Hematopoietic multipotent progenitor cell treated with erythropoietin and hydrocortisone succinate and interleukin-3 and kit ligand, for 6 days (in vitro differentiated cells): ENCODE measurements at regions not wholly inside any gene's neighbourhood (a gene's known extent, or its start where the extent isn't known, plus 50 kb on each side); places are given as distances from the start of the nearest gene placed in this dataset.

Experiments
- DNase-seq: peaks from one replicate; pipeline ENCODE4 v3.0.0-alpha.2; 2015

- DNase-seq, result no peak
Observed at GRCh38 chr7:98565103-98565502, 52.0 kb upstream of the NPTX2 start.

DNA sequence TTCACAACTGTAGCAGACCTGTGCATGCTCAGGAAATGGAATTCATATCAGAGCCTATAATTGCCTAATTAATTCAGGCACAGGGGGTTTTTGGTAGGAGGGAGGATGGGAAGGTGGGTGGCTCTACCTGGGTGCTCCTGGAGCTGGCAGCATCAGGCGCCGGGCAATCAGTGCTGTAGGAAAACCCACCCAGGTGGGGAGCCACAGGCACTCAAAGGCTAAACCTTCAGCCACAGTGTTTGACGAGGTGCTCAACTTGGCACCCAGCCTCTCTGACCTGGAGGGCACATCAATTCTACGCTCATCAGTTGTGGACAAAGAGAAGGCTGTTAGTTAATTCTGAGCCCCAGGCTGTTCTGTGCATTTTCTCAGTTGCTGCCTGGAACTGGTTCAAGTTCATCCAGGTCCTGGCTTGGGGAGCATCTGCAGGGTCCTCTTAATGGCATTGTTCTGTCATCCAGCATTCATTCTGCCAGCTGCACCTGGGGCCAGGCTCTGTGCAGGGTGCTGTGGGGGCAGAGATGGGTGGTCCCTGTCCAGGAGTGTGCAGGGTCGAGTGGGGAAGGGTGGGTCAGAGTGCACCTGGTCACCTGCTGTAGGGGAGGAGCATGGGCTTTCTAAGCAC is 54.1 kb upstream of the NPTX2 start:
- no peak for DNase-seq

DNA sequence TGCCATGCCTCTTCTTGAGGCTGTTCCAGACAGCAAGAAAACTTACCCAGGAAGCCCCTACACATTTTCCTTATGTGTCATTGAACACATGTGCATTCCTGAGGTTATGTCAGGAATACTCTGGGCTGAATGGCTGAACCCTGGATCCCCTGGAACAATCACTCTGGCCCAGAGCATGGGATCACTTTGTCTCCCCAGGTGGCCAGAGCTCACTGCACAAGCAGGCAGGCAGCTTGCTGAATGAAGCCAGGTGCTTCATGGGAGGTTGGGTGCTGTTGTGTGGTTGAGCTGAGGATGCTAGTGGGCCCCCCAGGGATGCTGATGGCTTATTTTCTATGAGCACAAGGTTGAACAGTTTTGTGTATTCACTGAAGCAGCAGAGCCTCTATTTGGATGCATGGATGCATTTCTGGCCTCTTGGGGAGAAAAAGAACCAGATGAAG is 54.7 kb upstream of the NPTX2 start:
- no peak for DNase-seq

DNA sequence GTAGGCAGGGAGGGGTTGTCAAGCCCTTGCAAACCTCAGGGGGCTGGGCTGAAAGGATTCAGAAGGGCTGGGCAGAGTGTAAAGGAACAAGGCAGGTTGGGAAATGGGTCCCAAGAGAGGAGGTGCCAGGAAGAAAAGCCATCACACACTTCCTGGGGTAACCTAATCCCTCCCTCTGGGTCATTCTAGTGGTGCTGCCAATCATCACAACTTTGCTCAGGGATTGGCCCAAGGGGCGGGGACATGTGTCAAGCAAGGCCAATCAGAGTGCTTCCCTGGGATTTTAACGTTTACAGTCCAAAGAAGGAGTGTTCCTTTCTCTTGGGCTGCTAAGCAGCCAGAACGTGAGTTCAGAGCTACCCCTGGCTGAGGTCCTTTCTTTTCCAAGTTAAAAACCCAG is 57.1 kb upstream of the NPTX2 start:
- DNase-seq, result no peak

DNA sequence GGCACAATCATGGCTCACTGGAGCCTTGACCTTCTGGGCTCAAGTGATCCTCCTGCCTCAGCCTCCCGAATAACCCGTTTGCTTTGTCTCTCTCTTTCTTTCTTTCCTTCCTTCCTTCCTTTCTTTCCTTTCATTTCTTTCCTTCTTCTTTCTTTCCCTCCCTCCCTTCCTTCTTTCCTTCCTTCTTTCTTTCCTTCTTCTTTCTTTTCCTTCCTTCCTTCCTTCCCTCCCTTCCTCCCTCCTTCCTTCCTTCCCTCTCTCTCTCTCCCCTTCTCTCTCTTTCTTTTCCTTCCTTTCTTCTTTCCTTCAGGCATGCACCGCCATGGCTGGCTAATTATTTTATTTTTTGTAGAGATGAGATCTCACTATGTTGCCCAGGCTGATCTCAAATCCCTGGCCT is 57.9 kb upstream of the NPTX2 start:
- no peak for DNase-seq

GRCh38 chr7:98557538-98558031 is 59.5 kb upstream of the NPTX2 start:
- DNase-seq, result no peak

DNA sequence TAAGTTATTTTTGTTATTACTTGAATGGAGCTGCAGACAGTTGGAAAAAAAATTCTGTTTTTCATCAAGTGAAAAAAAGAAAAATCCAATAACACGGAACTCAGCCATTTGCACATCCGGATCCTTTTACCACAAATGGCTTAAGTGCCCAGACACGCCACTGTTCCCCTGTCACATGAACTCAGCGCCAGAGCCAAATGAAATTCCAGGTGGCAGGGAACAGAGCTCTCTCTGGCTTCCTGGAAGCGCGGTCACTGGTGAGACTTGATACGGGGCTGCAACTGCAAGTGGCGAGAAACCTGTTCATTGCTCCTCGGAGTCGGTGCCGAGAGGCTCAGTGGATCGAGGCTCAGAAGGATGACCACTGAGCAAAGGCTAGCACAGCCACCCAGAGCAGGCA is 60.8 kb upstream of the NPTX2 start:
- no peak for DNase-seq

DNA sequence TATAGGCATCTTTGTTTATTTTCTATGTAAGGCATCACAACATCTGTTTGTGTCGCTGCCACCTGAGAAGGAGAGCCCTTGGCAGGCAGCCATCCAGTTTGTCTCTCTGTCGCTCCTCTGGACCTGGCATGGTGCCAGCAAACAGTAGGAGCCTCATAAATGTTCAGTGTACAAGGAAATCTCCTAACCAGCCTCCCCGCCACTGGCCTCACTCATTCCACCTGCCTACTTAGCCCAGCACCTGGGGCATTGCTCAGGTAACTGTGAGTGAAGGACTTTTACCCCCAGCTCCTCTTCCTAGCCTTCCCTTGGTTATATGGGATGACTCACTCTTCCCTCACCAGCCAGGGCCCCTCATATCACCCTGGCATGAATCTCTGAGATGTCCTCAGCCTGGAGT is 61.7 kb upstream of the NPTX2 start:
- DNase-seq, result no peak

DNA sequence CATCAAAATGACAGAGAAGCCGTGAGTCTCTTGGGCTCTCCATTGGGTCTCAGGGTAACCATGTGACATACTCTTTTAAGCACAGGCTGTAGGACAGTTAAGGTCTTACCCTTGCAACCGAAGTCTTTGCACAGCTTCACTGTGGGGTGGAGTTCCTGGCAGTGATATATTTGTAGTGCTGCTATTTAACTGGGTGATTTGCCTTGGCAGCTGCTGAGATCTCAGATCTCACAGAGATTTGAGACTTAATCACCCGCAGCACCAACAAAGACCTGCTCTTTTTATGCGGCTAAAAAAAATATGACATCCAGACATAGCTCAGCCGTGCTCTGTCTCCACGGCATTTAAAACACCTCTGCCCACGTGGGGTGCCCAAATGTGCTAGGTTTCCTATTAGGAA is 63.4 kb upstream of the NPTX2 start:
- DNase-seq, result no peak

DNA sequence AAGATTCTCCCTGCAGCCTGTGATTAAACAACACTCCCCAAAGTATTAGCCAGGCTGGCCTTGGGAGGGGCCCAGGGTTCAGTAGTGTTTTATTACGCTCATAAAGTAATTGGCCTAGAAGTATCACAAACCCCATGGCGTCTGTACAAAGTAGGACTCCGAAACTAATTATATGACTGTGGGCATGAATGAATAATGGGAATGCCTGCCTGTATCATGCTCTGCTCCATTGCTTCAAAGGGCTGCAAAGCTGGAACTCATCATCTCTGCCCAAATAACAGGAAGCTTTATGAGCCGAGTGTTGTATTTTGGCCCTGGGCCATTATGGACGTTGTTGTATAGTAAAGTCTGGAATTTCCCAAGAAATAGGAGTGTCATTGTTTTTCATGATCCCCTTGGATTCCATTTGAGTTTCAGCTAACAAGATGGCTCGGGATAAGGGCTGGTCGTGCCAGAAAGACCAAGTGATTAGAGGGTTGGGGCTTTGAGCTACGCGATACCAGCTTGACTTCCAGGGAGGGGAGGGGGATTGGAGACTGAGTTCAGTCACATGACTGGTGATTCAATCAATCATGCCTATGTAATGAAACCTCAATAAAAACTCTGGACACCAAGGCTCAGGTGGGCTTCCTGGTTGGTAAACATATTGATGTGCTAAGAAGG is 65.3 kb upstream of the NPTX2 start:
- no peak for DNase-seq

GRCh38 chr7:98548971-98549370 is 68.1 kb upstream of the NPTX2 start:
- DNase-seq, result no peak

DNA sequence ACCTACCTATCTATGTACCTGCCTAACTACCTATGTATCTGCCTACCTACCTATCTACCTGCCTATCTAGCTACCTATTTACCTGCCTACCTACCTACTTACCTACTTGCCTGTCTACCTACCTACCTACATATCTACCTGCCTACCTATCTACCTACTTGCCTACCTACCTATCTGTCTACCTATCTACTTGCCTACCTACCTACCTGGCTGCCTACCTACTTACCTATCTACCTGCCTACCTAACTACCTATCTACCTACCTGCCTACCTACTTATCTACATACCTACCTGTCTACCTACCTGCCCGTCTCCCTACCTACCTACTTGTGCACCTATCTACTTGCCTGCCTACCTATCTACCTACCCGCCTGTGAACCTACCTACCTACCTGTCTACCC is 68.7 kb upstream of the NPTX2 start:
- DNase-seq, result no peak

- DNase-seq, result no peak
Observed at GRCh38 chr7:98541101-98541500, 76.0 kb upstream of the NPTX2 start.

- DNase-seq, result no peak
Observed at GRCh38 chr7:98539865-98540264, 77.2 kb upstream of the NPTX2 start.

DNA sequence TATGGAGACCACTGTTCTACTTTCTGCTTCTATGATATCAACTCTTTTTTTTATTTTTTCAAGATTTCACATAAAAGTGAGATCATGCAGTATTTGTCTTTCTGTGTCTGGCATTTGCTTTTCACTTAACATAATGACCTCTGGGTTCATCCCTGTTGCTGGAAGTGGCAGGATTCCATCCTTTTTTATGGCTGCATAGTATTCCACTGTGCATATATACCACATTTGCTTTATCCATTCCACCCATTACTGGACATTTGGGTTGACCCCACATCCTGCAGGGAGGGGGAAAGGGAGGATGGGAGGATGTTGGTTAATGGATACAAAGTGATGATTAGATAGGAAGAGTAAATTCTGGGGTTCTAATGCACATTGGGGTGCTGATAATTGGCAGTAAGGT is 80.3 kb upstream of the NPTX2 start:
- no peak for DNase-seq

GRCh38 chr7:98534493-98534892 is 82.6 kb upstream of the NPTX2 start:
- no peak for DNase-seq

DNA sequence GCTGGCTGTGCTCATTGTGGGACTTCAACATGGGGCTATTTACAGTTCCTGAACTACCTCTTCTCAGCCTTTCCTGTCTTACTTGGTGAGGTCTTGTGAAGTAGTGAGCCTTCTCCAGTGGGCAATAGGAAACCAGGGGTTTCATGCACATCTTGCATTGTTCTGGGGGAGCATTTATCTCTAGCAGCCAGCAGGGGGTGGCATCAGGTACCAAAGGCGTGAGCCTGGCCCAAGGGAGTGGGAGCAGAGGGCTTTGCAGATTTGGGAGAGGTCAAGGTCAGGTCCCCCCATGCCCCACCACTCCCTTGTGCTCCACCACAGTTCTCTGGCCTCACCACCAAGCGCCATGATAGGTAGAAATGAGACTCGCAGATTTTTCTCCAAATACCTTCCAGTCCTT is 85.4 kb upstream of the NPTX2 start:
- DNase-seq, result no peak

- no peak for DNase-seq
Observed at GRCh38 chr7:98528079-98528478, 89.0 kb upstream of the NPTX2 start.

GRCh38 chr7:98526059-98526458 is 91.0 kb upstream of the NPTX2 start:
- DNase-seq, result no peak

DNA sequence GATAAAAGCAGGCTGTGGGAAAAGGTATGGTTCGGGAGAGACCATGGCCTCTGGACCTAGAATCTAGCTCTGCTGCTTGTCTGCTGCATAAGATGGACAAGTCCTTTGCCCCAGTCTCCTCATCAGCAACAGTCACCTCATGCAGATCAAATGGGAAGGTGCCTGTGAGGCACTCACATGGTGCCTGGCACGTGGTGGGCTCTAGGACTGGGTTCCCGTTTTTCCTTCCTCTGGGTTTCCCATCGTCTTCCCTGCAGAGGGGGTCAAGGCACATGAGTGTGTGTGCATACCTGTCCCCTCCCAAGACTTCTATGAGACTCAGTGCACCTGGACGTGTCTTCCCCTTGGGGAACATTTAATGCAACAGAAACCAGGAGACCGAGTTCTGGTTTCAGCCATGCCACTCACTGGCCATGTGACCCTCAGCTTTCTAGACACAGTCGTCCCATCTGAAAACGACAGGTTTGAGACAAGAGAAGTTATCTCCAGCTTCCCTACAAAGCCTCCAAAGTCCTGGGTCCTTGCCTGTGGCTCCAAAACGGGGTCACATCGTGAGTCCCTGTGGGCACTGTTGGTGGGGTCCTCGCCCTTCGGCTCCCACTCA is 95.9 kb upstream of the NPTX2 start:
- no peak for DNase-seq

DNA sequence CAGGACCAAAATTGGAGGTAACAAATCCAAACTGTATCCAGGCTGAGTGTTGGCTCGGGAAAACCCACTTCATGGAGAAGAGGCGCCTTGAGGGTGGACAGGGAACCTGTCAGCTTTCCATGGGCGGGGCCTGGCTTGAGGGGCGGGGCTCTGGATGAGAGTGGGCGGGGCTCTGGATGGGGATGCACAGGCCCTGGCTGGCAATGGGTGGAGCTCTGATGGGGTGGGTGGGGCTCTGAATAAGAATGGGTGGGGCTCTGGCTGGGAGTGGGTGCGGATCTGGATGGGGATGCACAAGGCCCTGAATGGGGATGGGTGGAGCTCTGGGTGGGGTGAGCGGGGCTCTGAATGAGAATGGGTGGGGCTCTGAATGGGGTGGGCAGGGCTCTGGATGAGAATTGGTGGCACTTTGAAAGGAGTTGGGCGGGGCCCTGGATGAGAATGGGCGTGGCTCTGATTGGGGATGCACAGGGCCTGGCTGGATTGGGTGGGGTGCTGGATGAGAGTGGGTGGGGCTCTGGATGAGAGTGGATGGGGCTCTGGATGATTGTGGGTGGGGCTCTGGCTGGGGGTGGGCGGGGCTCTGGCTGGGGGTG is 96.6 kb upstream of the NPTX2 start:
- no peak for DNase-seq

DNA sequence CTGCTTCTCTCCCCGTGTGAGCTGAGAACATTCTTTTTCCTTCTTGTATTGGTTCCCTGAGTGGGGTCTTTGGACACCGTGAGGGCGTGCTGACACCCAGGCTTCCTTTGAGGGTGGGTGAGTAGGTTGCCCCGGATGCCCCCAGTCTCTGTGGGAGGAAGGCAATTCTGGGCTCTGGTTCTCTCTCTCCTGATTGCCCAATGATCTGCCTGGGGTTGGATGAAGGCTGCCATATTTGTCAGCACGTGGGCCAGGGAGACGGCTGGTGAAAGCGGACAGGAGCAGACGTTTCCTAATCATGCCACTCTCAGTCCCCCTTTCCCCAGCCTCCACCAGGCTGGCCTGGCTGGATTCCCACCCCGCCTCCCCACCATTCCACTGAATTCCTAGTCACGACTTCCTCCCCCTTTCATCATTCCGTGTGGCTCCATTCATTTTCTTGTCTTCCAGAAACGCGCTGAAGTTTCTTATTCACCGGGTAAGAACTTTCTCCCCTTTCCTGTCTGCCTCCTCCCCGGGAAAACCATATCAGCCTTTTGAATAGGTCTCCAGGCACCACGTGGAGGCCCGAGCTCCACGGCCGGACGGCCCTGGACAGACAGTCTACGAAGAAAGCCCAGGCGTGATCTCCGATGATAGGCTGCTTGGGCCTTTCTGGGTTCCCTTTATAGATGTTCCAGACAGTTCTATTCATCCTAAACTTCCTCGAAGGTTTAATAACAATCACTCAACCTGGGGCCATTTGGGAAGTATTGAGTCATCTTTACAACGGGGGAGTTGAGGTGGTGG is 98.7 kb upstream of the NPTX2 start:
- DNase-seq, result no peak

DNA sequence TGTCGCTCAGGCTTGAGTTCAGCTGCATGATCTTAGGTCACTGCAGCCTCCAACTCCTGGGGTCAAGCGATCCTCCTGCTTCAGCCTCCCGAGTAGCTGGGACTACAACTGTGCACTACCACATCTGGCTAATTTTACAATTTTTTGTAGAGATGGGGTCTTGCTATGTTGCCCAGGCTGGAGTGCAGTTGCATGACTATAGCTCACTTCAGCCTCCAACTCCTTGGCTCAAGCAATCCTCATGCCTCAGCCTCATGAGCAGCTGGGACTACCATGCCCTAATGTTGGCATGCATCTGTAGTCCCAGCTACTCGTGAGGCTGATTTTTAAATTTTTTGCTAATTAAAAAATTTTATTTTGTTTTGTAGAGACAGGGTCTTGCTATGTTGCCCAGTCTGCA is 101.9 kb upstream of the NPTX2 start:
- no peak for DNase-seq
